Fibroblast of villous mesenchyme (primary cell): ENCODE measurements at regions not wholly inside any gene's neighbourhood (a gene's known extent, or its start where the extent isn't known, plus 50 kb on each side); places are given as distances from the start of the nearest gene placed in this dataset.
"Not testable (repeated sequence)": the region's sequence is repeated elsewhere in the genome, so short reads cannot be mapped to it uniquely, and the experiment has no call there.

Source experiments
- DNase-seq: peaks from one replicate; pipeline ENCODE4 v3.0.0-alpha.2; 2010; ENCODE audit warnings: low read depth
- H3K4me3 ChIP-seq: 2 replicates; pipeline ENCODE4 v1.5.1; 2011; ENCODE audit warnings: low read depth, mild to moderate bottlenecking, low read length
- CTCF ChIP-seq: IDR thresholded peaks from 2 replicates; pipeline ENCODE4 v1.5.1; 2012; ENCODE audit warnings: low read depth, mild to moderate bottlenecking, low read length; ENCODE audit not compliant: insufficient read depth

DNA sequence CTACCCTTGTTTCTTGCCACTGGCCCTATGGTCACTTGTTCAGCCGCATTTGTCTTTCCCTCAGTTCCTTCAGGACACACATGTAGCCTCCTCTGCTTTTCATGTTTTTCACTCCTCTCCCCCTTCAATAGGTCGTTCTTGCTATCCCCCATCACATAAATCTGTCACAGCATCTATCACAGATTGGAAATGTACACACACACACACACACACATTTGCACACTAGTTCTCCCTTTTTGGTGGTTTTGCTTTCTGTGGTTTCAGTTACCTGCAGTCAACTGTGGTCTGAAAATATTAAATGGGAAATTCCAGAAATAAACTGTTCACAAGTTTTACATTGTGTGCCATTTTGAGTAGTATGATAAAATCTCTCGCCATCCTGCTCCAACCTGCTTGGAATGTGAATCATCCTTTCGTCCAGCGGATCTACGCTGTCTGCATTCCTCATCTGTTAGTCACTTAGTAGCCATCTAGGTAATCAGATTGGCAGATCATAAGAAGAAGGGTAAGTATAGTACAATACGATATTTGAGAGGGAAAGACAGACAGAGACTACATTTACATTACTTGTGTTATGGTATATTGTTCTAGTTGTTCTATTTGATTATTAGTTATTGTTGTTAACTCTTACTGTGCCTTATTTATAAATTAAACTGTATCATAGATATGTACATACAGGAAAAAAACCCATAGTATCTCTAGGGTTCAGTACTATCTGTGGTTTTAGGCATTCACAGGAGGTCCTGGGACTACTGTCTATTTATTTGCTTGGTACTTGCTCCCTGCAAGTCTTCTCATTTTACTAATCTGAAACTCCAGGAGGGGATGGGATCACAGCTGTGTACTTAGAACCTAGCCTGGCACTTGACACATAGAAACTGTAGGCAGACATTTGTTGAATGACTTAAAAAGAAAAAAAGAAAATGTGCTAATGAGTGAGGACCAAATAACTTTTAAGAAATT, 86.1 kb upstream of the PNPT1 start:
- no peak for TF ChIP-seq CTCF
- DNase-seq: peak; percentile 42
- no peak overlapping the region for H3K4me3 ChIP-seq

DNA sequence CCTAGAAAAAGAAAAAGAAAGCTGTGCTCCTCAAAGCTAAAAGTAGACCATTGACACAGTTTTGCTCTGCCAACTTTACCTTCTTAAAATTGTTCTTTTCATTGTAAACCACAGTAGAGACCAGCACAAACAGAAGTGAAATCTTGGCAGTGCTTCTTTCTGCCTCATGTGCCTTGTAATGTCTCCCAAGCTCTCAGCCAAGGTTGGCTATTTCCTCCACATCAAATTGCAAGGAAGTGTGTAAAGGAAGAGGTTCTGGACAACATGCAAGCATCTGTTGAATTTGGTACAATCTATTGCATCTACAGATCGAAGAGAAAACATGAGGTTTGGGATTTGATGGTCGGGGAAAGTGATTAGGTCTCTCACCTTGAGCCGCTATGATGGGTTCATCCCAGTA, 83.3 kb upstream of the PNPT1 start:
- TF ChIP-seq CTCF: no peak
- DNase-seq: no peak

DNA sequence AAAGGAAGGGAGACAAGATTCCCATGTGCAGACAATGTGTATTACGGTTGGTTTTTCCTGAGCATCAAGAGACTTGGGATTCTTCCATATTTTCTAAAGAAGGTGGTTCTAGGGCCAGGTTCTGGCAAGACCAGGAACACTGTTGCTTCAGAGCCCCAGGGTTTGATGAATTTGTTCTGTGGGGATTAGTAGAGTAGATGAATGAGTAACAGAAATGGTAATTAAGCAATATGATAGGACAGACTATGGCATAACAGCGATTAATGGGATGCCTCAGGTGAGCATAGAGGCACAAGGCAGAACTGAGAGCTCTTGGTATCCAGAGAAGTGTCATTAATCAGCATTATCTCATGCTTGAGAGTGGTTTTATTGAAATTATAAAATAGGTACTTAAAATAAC, 82.8 kb upstream of the PNPT1 start:
- DNase-seq: no peak
- TF ChIP-seq CTCF: no peak
- no peak overlapping the region for H3K4me3 ChIP-seq

More for the DNA sequence above, 83.3 kb upstream of the PNPT1 start:
- H3K4me3 ChIP-seq: no peak overlapping the region

GRCh38 chr2:55775828-55776227, 82.2 kb upstream of the PNPT1 start:
- no peak for TF ChIP-seq CTCF
- no peak for DNase-seq
- H3K4me3 ChIP-seq: no peak overlapping the region

- DNase-seq, H3K4me3 ChIP-seq: not testable (repeated sequence)
Measured at GRCh38 chr2:55773651-55774050, 80.0 kb upstream of the PNPT1 start.

DNA sequence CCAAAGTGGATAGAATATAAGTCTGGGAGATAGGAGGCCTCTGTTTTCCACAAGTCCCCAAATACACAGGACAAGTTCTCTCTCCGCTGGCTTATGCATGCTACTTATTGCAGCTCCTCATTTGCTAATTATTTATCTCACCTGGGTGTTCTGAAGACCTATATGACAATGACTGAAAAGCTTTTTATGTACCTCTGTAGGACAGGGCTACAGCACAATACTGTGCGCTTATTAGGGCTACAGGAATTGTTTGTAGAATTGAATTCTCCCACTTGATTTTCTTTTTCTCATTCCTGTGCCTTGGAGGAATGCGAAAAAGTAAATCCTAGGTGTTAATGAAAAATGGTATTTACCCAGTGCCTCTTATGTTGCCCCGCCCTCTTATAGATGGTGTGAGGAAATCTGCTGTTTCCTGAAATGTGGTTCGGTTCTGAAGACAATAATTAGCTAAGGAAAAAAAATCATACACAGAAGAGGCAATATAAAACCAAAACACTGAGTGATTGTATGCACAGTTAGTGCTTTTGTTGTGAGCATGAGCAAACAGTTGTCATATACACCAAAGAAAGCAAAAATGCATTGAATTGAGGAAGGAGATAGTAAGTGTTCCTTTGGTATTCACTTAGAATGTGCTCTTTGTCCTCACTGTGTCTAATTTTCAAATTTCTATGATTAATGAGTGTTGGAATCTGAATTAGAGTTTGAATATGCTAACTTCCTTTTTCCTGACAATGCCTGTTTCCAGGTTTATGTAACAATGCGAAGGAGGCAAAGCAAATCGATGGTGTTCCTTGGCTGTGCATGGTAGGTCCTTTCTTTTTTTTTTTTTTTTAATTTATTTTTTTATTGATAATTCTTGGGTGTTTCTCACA, 78.7 kb upstream of the PNPT1 start:
- no peak for TF ChIP-seq CTCF
- H3K4me3 ChIP-seq: no peak overlapping the region
- DNase-seq: no peak

GRCh38 chr2:55771612-55772011, 78.0 kb upstream of the PNPT1 start:
- H3K4me3 ChIP-seq: no peak overlapping the region
- peak; percentile 71 for TF ChIP-seq CTCF
- DNase-seq: peak; percentile 63
